OCI-LY3 (cell line): ENCODE measurements at regions not wholly inside any gene's neighbourhood (a gene's known extent, or its start where the extent isn't known, plus 50 kb on each side); places are given as distances from the start of the nearest gene placed in this dataset.

Experiments used
- CTCF ChIP-seq: fragments of 200-600, 300-600 bp; sonication (generic); IDR thresholded peaks from 2 replicates; pipeline ENCODE4 v1.5.1; 2014; ENCODE audit warnings: antibody characterized with exemption, low read length, low read depth
- EZH2phosphoT487 ChIP-seq: fragments of 200-600 bp; shearing (Covaris generic); IDR thresholded peaks from 2 replicates; pipeline ENCODE4 v1.6.1; 2018; ENCODE audit warnings: antibody characterized with exemption, mixed run types, low read depth

GRCh38 chr3:72632129-72632528, 216.1 kb downstream of the SHQ1 start:
- no peak for TF ChIP-seq CTCF
- TF ChIP-seq EZH2phosphoT487 = no peak
